Mesendoderm (in vitro differentiated cells): ENCODE measurements at regions not wholly inside any gene's neighbourhood (a gene's known extent, or its start where the extent isn't known, plus 50 kb on each side); places are given as distances from the start of the nearest gene placed in this dataset.

ENCODE experiments used
- DNase-seq: peaks from one replicate; pipeline ENCODE4 v3.0.0; 2013
- H2AK5ac ChIP-seq: 2 replicates; pipeline ENCODE4 v1.6.1; 2013; ENCODE audit warnings: low read length, inconsistent platforms
- H2BK120ac ChIP-seq: 2 replicates; pipeline ENCODE4 v1.6.1; 2013; ENCODE audit warnings: low read depth, mild to moderate bottlenecking, low read length, moderate library complexity, mixed read lengths
- H2BK15ac ChIP-seq: replicated peaks from 2 replicates; pipeline ENCODE4 v1.6.1; 2013; ENCODE audit warnings: low read depth, mild to moderate bottlenecking, moderate library complexity
- H2BK5ac ChIP-seq: 2 replicates; pipeline ENCODE4 v1.6.1; 2013; ENCODE audit warnings: low read length, inconsistent platforms
- H3K18ac ChIP-seq: 2 replicates; pipeline ENCODE4 v1.6.1; 2013; ENCODE audit warnings: mild to moderate bottlenecking, low read length, mixed read lengths
- H3K23ac ChIP-seq: one replicate; pipeline ENCODE4 v1.6.1; 2013; ENCODE audit warnings: low read length
- H3K27ac ChIP-seq: 2 replicates; pipeline ENCODE4 v1.5.1; 2013; ENCODE audit warnings: low read depth, mild to moderate bottlenecking, inconsistent platforms, low read length, moderate library complexity
- H3K27me3 ChIP-seq: 2 replicates; pipeline ENCODE4 v1.6.1; 2013; ENCODE audit warnings: low read length, control low read depth, mild to moderate bottlenecking, inconsistent platforms; ENCODE audit not compliant: insufficient read depth, poor library complexity
- H3K36me3 ChIP-seq: 2 replicates; pipeline ENCODE4 v1.6.1; 2013; ENCODE audit warnings: low read length, inconsistent platforms; ENCODE audit not compliant: control insufficient read depth, insufficient read depth
- H3K4ac ChIP-seq: one replicate; pipeline ENCODE4 v1.6.1; 2013; ENCODE audit warnings: low read depth, mild to moderate bottlenecking, low read length, moderate library complexity
- H3K4me1 ChIP-seq: 2 replicates; pipeline ENCODE4 v1.6.1; 2013; ENCODE audit warnings: low read depth, low read length, inconsistent platforms; ENCODE audit not compliant: control insufficient read depth
- H3K4me2 ChIP-seq: 2 replicates; pipeline ENCODE4 v1.6.1; 2013; ENCODE audit warnings: low read length
- H3K4me3 ChIP-seq: 2 replicates; pipeline ENCODE4 v1.5.1; 2013; ENCODE audit warnings: mild to moderate bottlenecking, low read length
- H3K56ac ChIP-seq: one replicate; pipeline ENCODE4 v1.6.1; 2013; ENCODE audit warnings: low read length
- H3K79me1 ChIP-seq: 2 replicates; pipeline ENCODE4 v1.6.1; 2013; ENCODE audit warnings: low read length, inconsistent platforms
- H3K79me2 ChIP-seq: 2 replicates; pipeline ENCODE4 v1.6.1; 2013; ENCODE audit warnings: mild to moderate bottlenecking, low read length; ENCODE audit not compliant: control insufficient read depth, insufficient read depth
- H3K9ac ChIP-seq: 2 replicates; pipeline ENCODE4 v1.6.1; 2013; ENCODE audit warnings: low read length, inconsistent platforms
- H4K5ac ChIP-seq: one replicate; pipeline ENCODE4 v1.6.1; 2013; ENCODE audit warnings: low read length
- H4K8ac ChIP-seq: one replicate; pipeline ENCODE4 v1.6.1; 2013; ENCODE audit warnings: low read depth, mild to moderate bottlenecking, control low read depth, low read length, moderate library complexity
- WGBS: extraction: QIAGEN DNeasy Blood & Tissue Kit; methylation state at CpG from one replicate; pipeline ENCODE4 v1.1.7; 2013; ENCODE audit warnings: low lambda C conversion rate, missing lambda C conversion rate; ENCODE audit not compliant: insufficient coverage; ENCODE audit errors: extremely low coverage; 5-methylcytosine and 5-hydroxymethylcytosine counted together

DNA sequence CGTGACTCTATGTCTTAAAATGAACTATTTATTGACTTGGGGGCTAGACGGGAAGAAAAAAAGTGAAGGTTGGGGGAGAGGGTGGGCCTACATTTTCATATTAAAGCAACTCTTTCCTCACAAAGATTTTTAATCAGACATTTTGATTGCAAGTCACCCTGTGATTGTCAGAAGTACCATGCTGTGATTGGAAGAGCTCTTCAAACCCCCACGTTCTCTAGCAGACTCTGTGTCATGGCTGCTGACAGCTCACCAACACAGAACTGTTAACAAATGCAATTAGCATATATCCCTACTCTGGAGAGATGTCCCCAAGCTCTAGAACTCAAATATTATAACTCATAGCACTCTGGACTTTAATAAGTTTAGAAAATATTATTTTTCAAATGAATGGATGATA lies 428.4 kb upstream of the DCC start:
- no peaks in the 10 kb centered on the region for H3K27me3 ChIP-seq
- H3K27ac ChIP-seq: no peak overlapping the region
- no peak for DNase-seq
- H2BK5ac ChIP-seq: no peak overlapping the region
- H3K4ac ChIP-seq: no peak overlapping the region
- WGBS: no CpG with 5 or more reads among the region's 3 CpGs
- H3K36me3 ChIP-seq: no peaks in the 10 kb centered on the region
- no peak overlapping the region for H3K56ac ChIP-seq
- no peak overlapping the region for H4K8ac ChIP-seq
- H3K9ac ChIP-seq: no peak overlapping the region
- no peak overlapping the region for H2BK120ac ChIP-seq
- no peaks in the 10 kb centered on the region for H3K79me1 ChIP-seq
- H3K23ac ChIP-seq: no peak overlapping the region
- no peak overlapping the region for H4K5ac ChIP-seq
- no peak overlapping the region for H2AK5ac ChIP-seq
- no peak overlapping the region for H3K4me3 ChIP-seq
- no peak overlapping the region for H3K18ac ChIP-seq
- no peak overlapping the region for H3K4me2 ChIP-seq
- H3K79me2 ChIP-seq: no peaks in the 10 kb centered on the region
- H2BK15ac ChIP-seq: no peak overlapping the region
- H3K4me1 ChIP-seq: no peaks in the 10 kb centered on the region

- Histone ChIP-seq H2BK120ac (no peak overlapping the region), H3K79me1 (no peaks in the 10 kb centered on the region), H3K56ac (no peak overlapping the region), H4K8ac (no peak overlapping the region), H3K4me3 (no peak overlapping the region), H3K9ac (no peak overlapping the region), H2BK5ac (no peak overlapping the region), H3K36me3 (no peaks in the 10 kb centered on the region), H4K5ac (no peak overlapping the region), H3K4ac (no peak overlapping the region), H3K4me1 (no peaks in the 10 kb centered on the region), H3K27me3 (no peaks in the 10 kb centered on the region), H2AK5ac (no peak overlapping the region), H3K4me2 (no peak overlapping the region), H3K79me2 (no peaks in the 10 kb centered on the region), H3K23ac (no peak overlapping the region), H2BK15ac (no peak overlapping the region), H3K27ac (no peak overlapping the region), H3K18ac (no peak overlapping the region)
- no peak for DNase-seq
Measured at GRCh38 chr18:51912381-51912780, 427.6 kb upstream of the DCC start.

- H3K27ac ChIP-seq: no peak overlapping the region
- H3K4me3 ChIP-seq: no peak overlapping the region
- H2BK5ac ChIP-seq: no peak overlapping the region
- no peak overlapping the region for H3K18ac ChIP-seq
- no peak overlapping the region for H4K8ac ChIP-seq
- no peak overlapping the region for H2AK5ac ChIP-seq
- H3K9ac ChIP-seq: no peak overlapping the region
- no peaks in the 10 kb centered on the region for H3K36me3 ChIP-seq
- H3K79me2 ChIP-seq: no peaks in the 10 kb centered on the region
- no peaks in the 10 kb centered on the region for H3K79me1 ChIP-seq
- no peak overlapping the region for H3K4ac ChIP-seq
- no peak overlapping the region for H3K4me2 ChIP-seq
- no CpG with 5 or more reads among the region's 7 CpGs for WGBS
- DNase-seq: no peak
- no peak overlapping the region for H3K56ac ChIP-seq
- H2BK15ac ChIP-seq: no peak overlapping the region
- no peaks in the 10 kb centered on the region for H3K4me1 ChIP-seq
- no peak overlapping the region for H2BK120ac ChIP-seq
- H3K23ac ChIP-seq: no peak overlapping the region
- H4K5ac ChIP-seq: no peak overlapping the region
- no peaks in the 10 kb centered on the region for H3K27me3 ChIP-seq
Measured at GRCh38 chr18:51915176-51915575, 424.8 kb upstream of the DCC start.

- no peak overlapping the region for H2BK15ac ChIP-seq
- no peak overlapping the region for H3K4me2 ChIP-seq
- H3K9ac ChIP-seq: no peak overlapping the region
- no peak overlapping the region for H4K5ac ChIP-seq
- no CpG with 5 or more reads among the region's 3 CpGs for WGBS
- H3K79me1 ChIP-seq: no peaks in the 10 kb centered on the region
- no peak overlapping the region for H3K4ac ChIP-seq
- no peak overlapping the region for H2BK5ac ChIP-seq
- H2AK5ac ChIP-seq: no peak overlapping the region
- H2BK120ac ChIP-seq: no peak overlapping the region
- H3K23ac ChIP-seq: no peak overlapping the region
- no peaks in the 10 kb centered on the region for H3K79me2 ChIP-seq
- no peaks in the 10 kb centered on the region for H3K27me3 ChIP-seq
- no peaks in the 10 kb centered on the region for H3K36me3 ChIP-seq
- H3K27ac ChIP-seq: no peak overlapping the region
- DNase-seq: no peak
- H3K4me1 ChIP-seq: no peaks in the 10 kb centered on the region
- no peak overlapping the region for H4K8ac ChIP-seq
- H3K18ac ChIP-seq: no peak overlapping the region
- no peak overlapping the region for H3K4me3 ChIP-seq
- H3K56ac ChIP-seq: no peak overlapping the region
Measured at GRCh38 chr18:51921862-51922261, 418.1 kb upstream of the DCC start.

- Histone ChIP-seq H3K4me3 (no peak overlapping the region), H3K9ac (no peak overlapping the region), H3K4me1 (no peaks in the 10 kb centered on the region), H2BK15ac (no peak overlapping the region), H3K27me3 (no peaks in the 10 kb centered on the region), H4K8ac (no peak overlapping the region), H3K23ac (no peak overlapping the region), H3K18ac (no peak overlapping the region), H3K79me1 (no peaks in the 10 kb centered on the region), H4K5ac (no peak overlapping the region), H3K4ac (no peak overlapping the region), H2BK5ac (no peak overlapping the region), H3K56ac (no peak overlapping the region), H2BK120ac (no peak overlapping the region), H3K4me2 (no peak overlapping the region), H2AK5ac (no peak overlapping the region), H3K36me3 (no peaks in the 10 kb centered on the region), H3K79me2 (no peaks in the 10 kb centered on the region), H3K27ac (no peak overlapping the region)
- WGBS: no CpG with 5 or more reads among the region's 1 CpG
- DNase-seq: no peak
Measured at GRCh38 chr18:51933903-51934302, 406.1 kb upstream of the DCC start.

DNA sequence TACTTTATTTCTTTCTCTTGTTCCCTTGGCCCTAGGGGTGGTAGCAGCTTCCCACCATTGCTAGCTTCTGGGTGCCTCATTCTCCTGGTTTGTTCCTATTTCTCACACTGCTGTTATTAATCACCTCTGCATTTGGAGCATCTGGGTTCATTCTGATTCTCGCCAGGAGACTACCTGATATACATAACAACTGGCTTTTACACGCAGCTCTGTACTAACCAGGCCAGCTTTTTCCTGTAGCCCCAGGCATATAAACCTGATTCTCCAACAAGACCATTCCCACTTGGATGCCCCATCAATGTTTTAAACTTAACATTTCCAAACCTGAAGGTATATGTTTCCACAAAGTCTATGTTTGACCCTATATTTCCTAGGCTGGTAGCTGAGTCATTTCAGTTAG lies 403.9 kb upstream of the DCC start:
- Histone ChIP-seq H3K79me2 (no peaks in the 10 kb centered on the region), H3K4ac (no peak overlapping the region), H3K79me1 (no peaks in the 10 kb centered on the region), H3K4me3 (no peak overlapping the region), H2AK5ac (no peak overlapping the region), H3K4me2 (no peak overlapping the region), H2BK5ac (no peak overlapping the region), H4K8ac (no peak overlapping the region), H4K5ac (no peak overlapping the region), H3K27me3 (no peaks in the 10 kb centered on the region), H2BK15ac (no peak overlapping the region), H3K27ac (no peak overlapping the region), H3K18ac (no peak overlapping the region), H2BK120ac (no peak overlapping the region), H3K56ac (no peak overlapping the region), H3K23ac (no peak overlapping the region), H3K36me3 (no peaks in the 10 kb centered on the region), H3K9ac (no peak overlapping the region), H3K4me1 (no peaks in the 10 kb centered on the region)
- WGBS: no CpG with 5 or more reads among the region's 2 CpGs
- no peak for DNase-seq
